Islet precursor cell (in vitro differentiated cells): ENCODE measurements at regions not wholly inside any gene's neighbourhood (a gene's known extent, or its start where the extent isn't known, plus 50 kb on each side); places are given as distances from the start of the nearest gene placed in this dataset.

Experiments
- DNase-seq: peaks from one replicate; pipeline ENCODE4 v3.0.0-alpha.2; 2018

DNA sequence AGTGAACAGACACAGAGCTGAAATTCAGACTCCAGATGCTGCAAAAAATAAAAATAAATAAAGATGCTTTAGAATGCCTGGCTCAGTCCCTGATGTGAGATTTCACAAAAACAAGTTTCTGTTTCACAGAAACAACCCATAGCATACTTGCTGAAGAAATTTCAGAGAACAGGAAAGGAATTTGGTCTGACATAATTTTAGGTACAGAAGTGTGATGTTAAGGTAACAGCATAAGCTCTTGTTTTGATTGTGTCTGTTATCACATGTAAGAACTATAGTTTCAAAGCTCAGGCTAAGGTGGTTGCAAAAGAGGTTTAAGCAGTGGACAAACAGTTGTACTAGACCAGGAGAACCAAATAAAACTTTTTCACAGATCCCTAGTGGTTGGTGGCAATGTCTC is 152.1 kb downstream of the PTGER3 start:
- DNase-seq, result no peak

GRCh38 chr1:70896224-70896623 is 151.4 kb downstream of the PTGER3 start:
- no peak for DNase-seq

DNA sequence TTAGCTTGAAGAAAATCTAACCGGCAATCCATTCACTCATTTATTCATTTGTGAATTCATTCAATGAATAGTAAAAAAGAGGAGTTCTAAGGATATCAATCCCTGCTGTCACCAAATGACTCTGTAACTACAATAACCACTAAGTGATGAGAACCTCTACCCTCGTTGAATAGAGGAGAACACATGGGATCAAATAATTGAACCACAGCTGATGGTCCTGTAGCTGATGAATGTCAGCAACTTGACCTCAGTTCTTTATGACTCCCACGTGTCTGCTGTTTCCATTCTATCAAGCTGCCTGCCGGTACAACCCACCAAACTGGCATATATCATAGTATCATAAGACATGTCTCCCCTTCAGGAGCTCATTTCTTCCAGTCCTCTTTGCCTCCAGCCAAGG is 150.3 kb downstream of the PTGER3 start:
- DNase-seq, result no peak

DNA sequence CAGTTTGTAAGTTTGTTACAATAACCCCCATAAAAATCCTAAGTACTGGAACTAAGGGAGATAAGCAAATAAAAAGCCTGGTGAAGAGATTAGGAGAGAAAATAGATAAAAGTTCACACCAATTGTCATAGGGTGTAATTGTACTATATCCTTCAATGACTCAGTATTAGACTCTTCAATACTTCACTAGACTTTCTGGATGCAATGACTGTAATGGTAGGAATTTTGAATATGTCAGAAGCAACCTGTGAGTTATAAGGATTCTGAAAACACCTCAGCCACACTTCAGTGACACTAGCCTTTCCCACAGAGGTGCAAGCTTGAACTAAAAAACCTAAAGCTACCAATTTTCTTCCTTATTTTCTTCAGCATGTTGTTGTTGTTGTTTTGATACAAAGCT is 147.9 kb downstream of the PTGER3 start:
- DNase-seq, result no peak

GRCh38 chr1:70902211-70902610 is 145.4 kb downstream of the PTGER3 start:
- no peak for DNase-seq

- DNase-seq, result no peak
Observed at GRCh38 chr1:70906800-70907199, 140.8 kb downstream of the PTGER3 start.

DNA sequence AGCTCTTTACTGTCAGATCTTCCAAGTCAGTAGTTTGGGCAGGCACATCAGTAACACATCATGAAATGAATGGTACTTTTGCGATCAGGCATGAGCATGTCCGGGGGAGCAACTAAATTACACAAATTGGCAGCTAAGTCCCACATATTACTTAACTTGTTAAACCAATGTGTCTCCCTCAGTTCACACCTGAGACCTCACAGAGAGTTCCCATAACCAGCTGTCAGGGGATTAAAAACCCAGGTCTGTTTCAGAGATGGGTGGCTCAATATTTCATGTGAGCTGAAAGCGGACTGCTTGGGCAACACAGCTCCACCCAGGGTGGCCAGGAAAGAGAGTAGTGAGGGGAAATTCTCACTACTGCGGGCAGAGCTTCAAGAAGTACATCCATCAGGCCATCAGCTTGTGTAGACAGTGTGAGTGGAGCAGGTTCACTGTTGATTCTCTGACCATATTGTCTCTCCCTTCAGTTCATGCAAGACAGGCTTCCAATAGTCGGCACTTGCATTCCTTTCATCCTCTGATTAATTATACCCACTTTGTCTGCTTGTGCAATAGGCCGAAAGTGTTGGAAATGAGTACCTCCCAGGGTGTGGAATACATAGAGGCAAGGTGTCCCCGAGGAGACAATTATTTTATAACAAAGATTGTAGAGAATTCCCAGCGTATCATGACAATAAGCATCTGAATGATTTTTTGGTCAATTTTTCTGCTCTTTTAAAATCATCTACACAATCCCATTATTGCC is 139.9 kb downstream of the PTGER3 start:
- DNase-seq, result no peak

DNA sequence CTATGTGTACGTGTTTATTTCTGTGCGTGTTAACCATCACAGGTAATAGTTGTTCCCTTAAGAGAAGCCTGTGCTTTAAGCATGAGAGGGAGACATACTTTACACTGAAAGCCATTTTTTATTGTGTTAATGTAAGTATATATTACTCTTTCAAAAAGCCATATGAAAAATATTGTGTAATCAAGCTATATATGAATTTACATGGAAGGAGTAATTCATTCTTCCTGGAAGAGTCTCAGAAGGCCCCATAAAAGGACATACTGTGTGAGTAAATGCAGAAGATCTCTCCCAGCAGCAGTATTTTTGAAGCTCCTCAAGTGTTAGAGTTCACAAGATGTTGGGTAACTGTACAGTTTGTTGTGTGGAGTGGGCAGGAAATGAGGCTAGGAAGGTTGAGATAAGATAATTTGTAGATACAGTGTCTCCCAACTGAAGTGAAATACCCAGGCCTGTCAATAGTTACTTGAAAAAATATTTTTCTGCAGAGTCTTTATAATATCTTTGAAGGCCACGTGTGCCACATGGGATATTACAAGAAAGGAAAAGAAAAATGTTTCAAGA is 138.3 kb downstream of the PTGER3 start:
- no peak for DNase-seq

- no peak for DNase-seq
Observed at GRCh38 chr1:70910013-70910412, 137.6 kb downstream of the PTGER3 start.

GRCh38 chr1:70911861-70912260 is 135.8 kb downstream of the PTGER3 start:
- no peak for DNase-seq

DNA sequence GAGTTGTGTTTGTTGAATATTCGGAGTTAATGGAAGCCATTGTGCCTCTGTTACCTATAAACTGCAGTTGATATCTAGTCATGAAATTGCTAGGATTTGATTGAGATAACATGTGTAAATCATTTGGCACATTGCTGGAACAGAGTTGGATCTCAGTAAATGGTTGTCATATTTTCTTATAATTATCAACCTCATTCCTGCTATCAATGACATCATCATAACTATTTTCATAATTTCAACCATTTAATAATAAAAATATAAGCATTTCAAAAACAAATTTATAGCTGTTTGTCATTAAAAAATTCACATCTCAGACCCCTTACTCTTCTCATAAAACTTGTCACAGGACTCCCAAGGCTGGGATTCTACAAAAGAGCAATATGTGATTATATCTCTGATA is 133.4 kb downstream of the PTGER3 start:
- no peak for DNase-seq

GRCh38 chr1:70915258-70916033 is 132.2 kb downstream of the PTGER3 start:
- DNase-seq, result no peak

- no peak for DNase-seq
Observed at GRCh38 chr1:70916034-70916427, 131.6 kb downstream of the PTGER3 start.

DNA sequence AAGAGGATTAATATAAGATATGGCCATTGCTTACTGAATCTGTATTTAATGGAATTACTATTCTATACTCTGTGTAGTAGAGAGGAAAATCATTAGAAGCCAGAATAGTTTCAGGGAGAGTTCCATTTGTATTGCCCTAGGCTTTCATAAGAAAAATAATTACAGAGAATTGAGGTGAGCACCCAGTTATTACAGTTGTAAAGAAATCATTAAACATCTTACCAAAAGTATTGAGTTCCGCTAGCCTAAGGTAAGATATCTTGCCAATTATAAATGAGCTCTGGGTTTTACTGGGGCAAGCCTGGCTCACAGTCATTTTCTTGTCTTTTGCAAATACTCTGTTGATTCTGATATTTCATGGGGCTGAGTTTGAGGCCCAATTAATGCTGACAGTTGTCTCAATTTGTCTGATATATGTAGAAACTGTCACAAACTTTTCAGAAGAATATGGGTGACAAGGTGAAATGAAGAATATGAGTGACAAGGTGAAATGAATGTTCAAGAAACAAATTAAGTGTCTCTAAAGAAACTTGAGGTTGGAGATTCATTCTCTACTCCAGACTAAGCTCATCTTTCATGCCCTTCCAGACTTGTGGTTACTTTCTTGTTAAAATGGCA is 127.8 kb downstream of the PTGER3 start:
- DNase-seq, result no peak
